ENCODE measurements at regions not wholly inside any gene's neighbourhood (a gene's known extent, or its start where the extent isn't known, plus 50 kb on each side); places are given as distances from the start of the nearest gene placed in this dataset.

DNA sequence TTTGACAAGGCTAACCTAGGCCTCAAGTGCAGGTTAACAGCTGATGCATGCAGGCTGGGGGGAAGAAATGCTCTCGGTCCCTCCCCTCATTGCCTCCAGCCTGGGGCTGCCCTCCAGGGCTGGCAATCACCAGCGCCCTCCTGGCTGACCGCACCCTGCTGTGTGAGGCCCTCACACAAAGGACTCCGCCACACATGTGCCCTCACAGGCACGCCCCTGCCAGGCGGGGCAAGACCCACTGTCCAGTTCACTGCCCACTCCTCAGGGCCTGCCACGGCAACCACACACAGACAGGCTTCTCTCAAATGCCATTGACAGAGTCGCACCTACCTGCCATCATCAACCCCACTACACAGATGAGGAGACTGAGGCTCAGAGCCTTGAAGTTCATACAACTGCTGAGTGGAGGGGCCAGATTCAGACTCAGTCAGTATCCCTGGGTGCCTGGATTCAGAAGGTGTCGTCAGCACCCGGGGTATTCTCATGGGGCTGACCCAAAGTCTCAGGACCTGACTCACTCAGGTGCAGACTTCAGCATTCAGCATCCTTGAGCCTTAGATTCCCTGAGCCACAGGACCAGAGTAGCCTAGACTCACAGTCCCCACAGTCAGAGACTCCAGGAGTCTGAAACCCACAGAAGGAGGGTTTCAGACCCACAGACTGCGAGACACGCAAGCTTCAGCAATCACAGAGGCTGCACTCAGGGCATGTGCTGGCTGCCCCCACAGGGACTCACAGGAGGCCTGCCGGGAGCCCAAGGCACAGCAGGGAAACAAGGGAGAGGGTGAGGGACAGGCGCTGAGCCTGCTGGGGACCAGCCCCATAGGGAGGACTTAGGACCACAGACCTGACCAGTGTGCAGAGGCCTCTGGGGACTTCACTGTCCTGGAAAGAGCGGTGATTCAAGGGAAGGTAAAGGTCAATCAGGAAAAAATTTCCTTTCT lies 458.0 kb downstream of the MATN1 start:
- Histone ChIP-seq H3K4me1 (ENCODE audit: low read depth) (no peaks in the 10 kb centered on the region), H3K36me3 (ENCODE audit: low read depth) (no peaks in the 10 kb centered on the region), H3K9me3 (no peaks in the 10 kb centered on the region), H3K4me3 (no peak overlapping the region)
- TF ChIP-seq, protein P1, sequence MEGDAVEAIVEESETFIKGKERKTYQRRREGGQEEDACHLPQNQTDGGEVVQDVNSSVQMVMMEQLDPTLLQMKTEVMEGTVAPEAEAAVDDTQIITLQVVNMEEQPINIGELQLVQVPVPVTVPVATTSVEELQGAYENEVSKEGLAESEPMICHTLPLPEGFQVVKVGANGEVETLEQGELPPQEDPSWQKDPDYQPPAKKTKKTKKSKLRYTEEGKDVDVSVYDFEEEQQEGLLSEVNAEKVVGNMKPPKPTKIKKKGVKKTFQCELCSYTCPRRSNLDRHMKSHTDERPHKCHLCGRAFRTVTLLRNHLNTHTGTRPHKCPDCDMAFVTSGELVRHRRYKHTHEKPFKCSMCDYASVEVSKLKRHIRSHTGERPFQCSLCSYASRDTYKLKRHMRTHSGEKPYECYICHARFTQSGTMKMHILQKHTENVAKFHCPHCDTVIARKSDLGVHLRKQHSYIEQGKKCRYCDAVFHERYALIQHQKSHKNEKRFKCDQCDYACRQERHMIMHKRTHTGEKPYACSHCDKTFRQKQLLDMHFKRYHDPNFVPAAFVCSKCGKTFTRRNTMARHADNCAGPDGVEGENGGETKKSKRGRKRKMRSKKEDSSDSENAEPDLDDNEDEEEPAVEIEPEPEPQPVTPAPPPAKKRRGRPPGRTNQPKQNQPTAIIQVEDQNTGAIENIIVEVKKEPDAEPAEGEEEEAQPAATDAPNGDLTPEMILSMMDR (IDR thresholded peaks at IDR 0.05) = no peak
- ATAC-seq (no peak), DNase-seq (no peak)
- intact Hi-C loops (cut with DNase I, micrococcal nuclease) = no loop called here

- no peak for ATAC-seq
- TF ChIP-seq, protein P1 (IDR thresholded peaks at IDR 0.05) = no peak
- DNase-seq = no peak
- intact Hi-C loops (cut with DNase I, micrococcal nuclease) = no loop called here
- H3K36me3 ChIP-seq (ENCODE audit: low read depth) = no peaks in the 10 kb centered on the region
- H3K9me3 ChIP-seq = no peaks in the 10 kb centered on the region
- H3K4me1 ChIP-seq (ENCODE audit: low read depth) = no peaks in the 10 kb centered on the region
- no peak overlapping the region for H3K4me3 ChIP-seq
Measured at GRCh38 chr1:30264672-30265025, 458.7 kb downstream of the MATN1 start.

DNA sequence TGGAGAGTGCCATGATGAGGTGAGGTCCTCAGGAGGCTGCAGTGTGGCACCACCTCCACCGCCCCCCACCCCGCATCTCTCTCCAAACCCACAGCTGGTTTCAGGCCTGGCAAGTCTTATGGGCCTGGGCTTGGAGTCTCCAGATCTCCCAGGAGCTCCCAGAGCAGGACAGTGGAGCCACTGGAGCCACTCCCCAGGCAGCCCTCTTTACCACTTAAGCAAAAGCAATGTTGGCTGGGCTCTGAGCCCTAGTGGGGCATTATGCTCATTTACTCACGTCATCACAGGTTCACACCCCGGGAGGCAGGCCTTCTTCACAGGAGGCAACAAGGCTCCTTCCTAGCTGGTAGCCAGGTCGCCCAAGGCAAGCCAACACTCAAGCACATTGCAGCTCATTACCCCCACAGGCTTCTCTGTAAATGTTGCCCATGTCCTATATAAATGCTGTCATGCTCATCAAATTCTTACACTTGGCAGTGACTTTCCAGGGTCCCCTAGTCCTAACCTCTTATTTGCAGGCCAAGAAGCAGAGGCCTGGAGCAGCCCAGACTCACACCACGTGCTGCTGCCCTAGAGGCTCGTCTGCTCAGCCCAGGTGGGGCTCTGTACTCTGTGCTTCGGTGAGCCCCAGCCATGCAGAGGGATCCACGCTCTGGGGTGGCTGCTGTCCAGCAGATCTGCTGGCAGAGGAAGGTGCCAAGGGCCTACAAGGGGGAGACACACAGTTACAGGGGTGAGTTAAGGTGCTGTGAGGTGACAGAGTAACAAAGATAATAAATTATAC lies 459.3 kb downstream of the MATN1 start:
- intact Hi-C loops (cut with DNase I, micrococcal nuclease) = no loop called here
- no peak overlapping the region for H3K4me3 ChIP-seq
- no peaks in the 10 kb centered on the region for H3K4me1 ChIP-seq (ENCODE audit: low read depth)
- TF ChIP-seq, protein P1 (IDR thresholded peaks at IDR 0.05) = no peak
- no peaks in the 10 kb centered on the region for H3K9me3 ChIP-seq
- H3K36me3 ChIP-seq (ENCODE audit: low read depth) = no peaks in the 10 kb centered on the region
- DNase-seq = no peak
- no peak for ATAC-seq

DNA sequence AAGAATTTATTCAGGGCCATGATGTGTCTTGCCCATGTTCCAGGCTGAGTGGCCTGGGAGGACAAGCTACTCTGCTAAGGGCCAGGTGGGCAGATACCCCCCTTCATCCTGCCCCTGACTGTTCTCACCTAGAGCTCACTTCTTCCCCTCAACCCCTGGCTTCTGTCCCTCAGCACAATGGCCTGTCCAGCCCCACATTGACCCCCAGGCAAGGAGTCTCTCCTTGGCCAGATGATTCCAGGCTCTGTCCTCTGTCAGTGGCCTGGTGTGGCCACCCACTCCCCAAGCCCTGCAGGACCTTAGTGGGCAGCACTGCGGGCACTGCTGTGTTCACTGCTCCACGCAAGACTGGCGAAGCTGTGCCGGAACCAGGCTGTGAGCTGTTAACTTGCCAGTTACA lies 460.0 kb downstream of the MATN1 start:
- Histone ChIP-seq H3K36me3 (ENCODE audit: low read depth) (no peaks in the 10 kb centered on the region), H3K9me3 (no peaks in the 10 kb centered on the region), H3K4me1 (ENCODE audit: low read depth) (no peaks in the 10 kb centered on the region), H3K4me3 (no peak overlapping the region)
- TF ChIP-seq, protein P1 (IDR thresholded peaks at IDR 0.05) = no peak
- ATAC-seq (no peak), DNase-seq (no peak)
- intact Hi-C loops (cut with DNase I, micrococcal nuclease) = no loop called here

- Histone ChIP-seq H3K9me3 (no peaks in the 10 kb centered on the region), H3K36me3 (ENCODE audit: low read depth) (no peaks in the 10 kb centered on the region), H3K4me1 (ENCODE audit: low read depth) (no peaks in the 10 kb centered on the region), H3K4me3 (no peak overlapping the region)
- intact Hi-C loops (cut with DNase I, micrococcal nuclease) = no loop called here
- DNase-seq = no peak
- ATAC-seq = no peak
- TF ChIP-seq, protein P1 (IDR thresholded peaks at IDR 0.05) = no peak
Measured at GRCh38 chr1:30262158-30262557, 461.2 kb downstream of the MATN1 start.

Data from mucosa of descending colon (tissue), 3 donors.